Stimulated activated CD4-positive, alpha-beta T cell treated with anti-CD3 and anti-CD28 coated beads, Interleukin-12 subunit alpha, Interleukin-12 subunit beta, amount 100 ng/mL, for 48 hours (primary cell): ENCODE measurements at regions not wholly inside any gene's neighbourhood (a gene's known extent, or its start where the extent isn't known, plus 50 kb on each side); places are given as distances from the start of the nearest gene placed in this dataset.
A peak's percentile ranks its signal among the peaks of the same experiment; 100 is the strongest.
"Not testable (repeated sequence)": the region's sequence is repeated elsewhere in the genome, so short reads cannot be mapped to it uniquely, and the experiment has no call there.

Source experiments
- DNase-seq, 3 donors: peaks; one replicate each; pipeline ENCODE4 v3.0.0-alpha.2; 2020; ENCODE audit warnings: low read depth in 2 of 3, low spot score in 1 of 3

DNA sequence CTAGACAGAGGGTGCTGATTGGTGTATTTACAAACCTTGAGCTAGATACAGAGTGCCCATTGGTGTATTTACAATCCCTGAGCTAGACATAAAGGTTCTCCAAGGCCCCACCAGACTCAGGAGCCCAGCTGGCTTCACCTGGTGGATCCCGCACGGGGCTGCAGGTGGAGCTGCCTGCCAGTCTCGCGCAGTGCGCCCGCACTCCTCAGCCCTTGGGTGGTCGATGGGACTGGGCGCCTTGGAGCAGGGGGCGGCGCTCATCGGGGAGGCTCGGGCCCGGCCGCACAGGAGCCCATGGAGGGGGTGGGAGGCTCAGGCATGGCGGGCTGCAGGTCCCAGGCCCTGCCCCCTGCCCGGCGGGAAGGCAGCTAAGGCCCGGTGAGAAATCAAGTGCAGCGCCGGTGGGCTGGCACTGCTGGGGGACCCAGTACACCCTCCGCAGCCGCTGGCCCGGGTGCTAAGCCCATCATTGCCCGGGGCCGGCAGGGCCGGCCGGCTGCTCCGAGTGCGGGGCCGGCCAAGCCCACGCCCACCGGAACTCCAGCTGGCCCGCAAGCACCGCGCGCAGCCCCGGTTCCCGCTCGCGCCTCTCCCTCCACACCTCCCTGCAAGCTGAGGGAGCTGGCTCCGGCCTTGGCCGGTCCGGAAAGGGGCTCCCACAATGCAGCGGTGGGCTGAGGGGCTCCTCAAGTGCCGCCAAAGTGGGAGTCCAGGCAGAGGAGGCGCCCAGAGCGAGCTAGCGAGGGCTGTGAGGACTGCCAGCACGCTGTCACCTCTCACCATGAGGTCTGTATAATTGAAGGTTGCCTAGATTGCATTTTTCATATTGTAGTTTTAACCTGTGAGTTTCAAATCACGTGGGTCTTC is 765.4 kb downstream of the TAF11L14 start:
- not testable (repeated sequence) for DNase-seq

DNA sequence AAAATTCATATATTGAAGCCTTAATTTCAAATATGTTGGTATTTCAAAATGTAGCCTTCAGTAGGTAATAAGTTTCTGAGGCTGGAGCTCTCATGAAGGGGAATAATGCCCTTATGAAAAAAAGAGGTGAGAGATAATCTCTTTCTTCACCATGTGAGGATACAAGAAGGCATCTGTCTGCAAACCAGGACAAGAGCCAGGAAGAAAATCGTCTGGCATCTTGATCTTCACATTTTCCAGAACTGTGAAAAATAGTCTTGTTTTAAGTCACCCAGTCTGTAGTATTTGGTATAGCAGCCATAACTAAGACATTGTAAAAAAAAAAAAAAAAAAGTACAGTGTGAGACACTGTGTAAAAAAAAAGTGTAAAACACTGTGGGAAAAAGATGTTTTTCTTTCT is 768.9 kb downstream of the TAF11L14 start:
- DNase-seq, result no peak

DNA sequence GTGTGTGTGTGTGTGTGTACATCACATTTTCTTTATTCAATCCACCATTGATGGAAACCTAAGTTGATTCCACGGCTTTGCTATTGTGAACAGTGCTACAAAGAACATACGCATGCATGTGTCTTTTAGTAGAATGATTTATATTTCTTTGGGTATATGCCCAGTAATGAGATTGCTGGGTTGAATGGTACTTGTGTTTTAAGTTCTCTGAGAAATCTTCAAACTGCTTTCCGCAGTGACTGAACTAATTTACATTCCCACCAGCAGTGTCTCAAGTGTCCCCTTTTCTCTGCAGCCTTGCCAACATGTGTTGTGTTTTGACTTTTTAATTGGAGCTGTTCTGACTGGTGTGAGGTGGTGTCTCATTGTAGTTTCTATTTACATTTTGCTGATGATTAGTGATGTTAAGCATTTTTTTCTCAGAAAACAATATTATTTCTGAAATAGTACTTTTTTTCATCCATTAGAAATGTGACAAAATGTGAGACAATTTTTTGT is 769.7 kb downstream of the TAF11L14 start:
- DNase-seq, result no peak

DNA sequence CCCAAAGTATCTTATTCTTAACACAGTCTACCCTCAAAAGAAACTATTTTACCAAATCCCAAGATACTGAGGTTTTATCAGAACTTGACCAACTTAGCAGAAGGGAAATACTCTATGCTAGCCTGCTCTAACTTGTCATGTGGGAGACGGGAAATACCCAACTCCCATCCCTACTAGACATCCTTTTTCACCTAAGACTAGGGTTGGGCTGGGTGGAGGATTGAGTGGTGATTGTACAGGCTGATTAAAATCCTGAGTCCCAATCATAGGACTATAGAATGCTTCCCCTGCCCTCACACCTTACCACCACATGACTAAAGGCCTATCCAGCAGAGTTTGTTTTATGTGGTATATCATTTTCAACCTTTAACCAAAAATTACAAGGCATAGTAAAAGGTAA is 786.5 kb downstream of the TAF11L14 start:
- DNase-seq, result no peak

DNA sequence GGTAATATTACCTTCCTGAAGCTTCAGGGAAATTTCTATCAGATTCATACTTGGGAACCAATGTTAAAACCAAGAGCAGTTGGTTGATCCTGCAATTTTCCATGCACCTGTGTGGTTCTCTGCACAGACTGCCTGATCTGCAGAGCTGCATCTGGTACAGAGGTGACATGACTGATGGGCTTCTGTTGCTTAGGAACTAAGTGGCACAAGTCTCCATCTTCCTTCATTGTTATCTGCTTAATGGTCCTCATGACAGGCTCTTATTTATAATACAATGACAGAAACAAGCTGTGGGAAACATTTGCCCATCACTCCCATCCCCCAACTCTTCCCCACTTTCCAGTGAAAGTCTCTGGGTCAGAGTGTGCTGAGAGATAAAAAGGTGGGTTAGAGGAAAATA is 799.1 kb downstream of the TAF11L14 start:
- DNase-seq, result no peak

DNA sequence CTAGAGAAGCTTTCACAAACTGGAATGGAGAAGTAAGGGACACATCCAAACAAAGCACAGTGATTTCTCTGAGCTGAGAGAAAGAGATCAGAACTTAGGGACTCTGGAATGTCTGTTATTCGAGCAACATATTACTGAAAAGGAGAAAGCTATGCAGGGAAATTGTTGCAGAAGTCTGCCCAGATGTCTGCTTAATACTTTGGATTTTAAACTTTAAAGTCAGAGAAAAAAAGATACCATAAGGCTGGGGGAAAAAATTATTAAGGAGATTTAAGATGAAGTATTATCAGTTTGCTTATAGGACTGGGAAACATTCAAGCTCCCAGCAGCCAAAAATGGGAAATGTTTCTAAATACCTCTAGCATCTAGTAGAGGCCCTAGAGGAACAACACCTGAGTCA is 803.9 kb downstream of the TAF11L14 start:
- DNase-seq, result no peak

DNA sequence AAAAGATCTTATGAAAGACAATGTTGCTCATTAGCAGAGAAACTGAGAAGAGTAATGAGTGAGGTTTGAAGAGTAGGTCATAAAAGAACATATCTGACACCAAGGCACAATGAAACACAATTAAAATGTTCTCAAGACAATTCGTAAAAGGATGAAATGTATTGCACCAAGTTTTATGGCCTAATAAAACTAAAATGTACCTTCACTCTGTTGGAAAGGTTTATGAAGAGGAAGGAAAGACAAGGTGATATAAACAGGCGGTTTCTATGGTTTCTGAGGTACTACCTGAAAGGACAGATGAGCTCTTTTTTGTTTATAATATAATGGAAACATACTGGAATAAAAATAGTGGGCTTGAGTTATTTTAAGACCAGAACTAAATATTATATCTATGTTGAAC is 821.3 kb downstream of the TAF11L14 start:
- DNase-seq, result no peak

DNA sequence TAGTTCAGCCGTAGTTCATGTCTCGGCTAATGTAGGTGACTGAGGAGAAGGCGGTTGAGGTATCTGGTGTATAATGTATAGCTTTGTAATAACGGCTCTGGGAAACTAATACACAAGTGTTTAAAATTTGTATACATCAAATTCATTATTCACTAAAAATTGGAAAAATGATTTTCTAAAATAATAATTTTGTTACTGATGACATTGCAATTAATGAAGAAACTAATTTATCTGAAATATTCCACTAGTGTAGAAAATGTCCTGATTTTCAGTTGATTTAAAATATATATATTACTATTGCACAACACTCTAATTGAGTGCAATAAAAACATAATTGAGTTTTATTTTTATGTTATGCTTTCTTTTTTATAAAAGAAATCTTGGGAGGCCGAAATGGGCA is 823.0 kb downstream of the TAF11L14 start:
- no peak for DNase-seq

DNA sequence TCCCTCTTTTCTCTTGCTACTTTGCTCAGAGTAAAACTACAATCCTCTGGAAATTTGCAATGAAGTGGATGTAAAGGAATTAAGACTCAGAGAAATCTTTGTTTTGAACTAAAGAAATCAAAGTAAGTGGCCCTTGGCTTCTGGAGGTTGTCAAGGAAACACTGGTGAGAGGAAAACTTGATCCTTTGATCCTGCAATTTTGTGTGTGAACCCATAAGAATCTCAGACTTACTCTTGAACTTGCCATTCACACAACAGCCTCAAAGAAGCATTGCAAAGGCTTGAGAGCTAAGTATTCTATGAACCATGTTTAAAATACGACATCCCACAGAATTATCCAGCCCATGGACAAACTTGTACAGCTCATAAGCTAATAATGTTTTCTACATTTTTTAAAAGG is 827.5 kb downstream of the TAF11L14 start:
- DNase-seq, result no peak

DNA sequence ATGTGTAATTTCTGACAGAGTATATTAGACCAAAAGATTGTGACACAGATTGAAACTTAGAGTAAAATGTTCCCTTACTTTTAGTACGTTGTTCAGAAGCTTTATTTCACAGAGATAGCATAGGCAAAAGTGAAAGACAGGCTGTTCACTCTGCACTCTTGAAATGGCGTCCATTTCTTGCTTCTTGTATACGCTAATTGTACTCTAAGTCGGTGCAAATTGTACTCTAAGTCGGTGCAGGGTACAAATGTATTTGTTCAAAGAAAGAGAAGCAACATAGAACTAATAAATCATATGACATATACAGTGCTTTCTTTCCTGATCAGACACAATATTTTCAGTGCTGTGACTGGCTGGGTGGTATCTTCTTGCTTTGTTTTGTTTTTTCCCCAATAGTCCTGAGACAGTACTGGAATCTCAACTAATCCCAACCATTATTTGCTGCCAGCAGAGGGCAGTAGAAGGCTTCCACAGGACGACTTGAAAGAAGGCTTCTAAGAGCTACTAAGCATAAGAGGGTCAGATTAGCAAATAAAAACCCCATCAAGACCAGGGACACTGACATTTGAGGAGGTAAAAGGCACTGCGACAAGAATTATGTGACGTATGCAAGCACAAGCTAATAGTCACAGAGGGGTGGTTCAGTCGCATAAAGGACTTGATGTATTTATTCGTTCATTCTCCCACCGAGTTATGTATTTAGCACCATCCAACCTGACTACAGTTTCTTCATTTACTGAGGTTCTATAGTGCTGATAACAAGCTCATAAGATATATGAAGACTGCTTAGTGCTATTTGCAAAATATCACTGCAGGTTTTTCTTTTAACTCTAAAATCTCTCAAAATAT is 831.8 kb downstream of the TAF11L14 start:
- DNase-seq, result peak; percentile 5 to 8 (median 7)

DNA sequence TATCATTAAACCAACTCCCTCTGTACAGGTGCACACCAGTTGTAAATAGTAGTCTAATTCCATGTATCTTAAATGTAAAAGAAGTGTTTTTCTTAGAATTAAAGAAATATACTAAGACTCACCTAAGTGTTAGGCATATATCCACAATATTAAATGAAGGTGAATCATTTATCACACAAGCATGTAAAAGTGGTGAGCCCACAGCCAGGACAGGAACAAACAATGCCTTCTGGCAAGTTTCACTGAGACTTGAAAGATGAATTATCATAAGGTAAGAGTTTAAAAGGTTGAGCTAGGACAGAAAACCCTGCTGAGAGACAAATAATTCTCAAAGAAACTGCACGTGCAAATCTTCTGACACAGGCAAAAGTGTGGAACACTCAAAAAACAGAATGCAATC is 832.5 kb downstream of the TAF11L14 start:
- no peak for DNase-seq

DNA sequence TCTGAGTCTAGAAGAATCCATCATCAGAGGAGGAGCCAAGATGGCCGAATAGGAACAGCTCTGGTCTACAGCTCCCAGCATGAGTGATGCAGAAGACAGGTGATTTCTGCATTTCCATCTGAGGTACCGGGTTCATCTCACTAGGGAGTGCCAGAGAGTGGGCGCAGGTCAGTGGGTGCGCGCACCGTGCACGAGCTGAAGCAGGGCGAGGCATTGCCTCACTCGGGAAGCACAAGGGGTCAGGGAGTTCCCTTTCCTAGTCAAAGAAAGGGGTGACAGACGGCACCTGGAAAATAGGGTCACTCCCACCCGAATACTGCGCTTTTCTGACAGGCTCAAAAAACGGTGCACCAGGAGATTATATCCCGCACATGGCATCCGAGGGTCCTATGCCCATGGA is 837.5 kb downstream of the TAF11L14 start:
- DNase-seq, result not testable (repeated sequence)

DNA sequence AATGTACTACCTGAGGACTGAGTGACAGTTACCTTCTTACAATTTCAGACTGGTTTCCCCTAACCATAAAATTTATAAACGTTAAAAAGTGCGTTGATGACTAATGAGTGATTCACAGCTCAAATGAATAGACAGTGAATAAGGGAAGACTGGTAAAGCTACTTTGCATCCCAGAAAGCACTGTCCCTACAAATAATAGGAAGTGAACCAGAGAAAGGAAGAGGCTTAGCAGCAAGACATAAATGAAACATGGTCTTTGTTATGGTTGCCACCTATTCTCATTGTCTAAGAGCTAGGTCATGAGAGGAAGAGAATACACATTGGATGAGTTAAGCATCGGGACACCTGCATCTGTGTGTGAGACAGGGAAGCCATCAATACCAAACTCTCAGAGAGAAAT is 849.2 kb downstream of the TAF11L14 start:
- DNase-seq, result no peak

DNA sequence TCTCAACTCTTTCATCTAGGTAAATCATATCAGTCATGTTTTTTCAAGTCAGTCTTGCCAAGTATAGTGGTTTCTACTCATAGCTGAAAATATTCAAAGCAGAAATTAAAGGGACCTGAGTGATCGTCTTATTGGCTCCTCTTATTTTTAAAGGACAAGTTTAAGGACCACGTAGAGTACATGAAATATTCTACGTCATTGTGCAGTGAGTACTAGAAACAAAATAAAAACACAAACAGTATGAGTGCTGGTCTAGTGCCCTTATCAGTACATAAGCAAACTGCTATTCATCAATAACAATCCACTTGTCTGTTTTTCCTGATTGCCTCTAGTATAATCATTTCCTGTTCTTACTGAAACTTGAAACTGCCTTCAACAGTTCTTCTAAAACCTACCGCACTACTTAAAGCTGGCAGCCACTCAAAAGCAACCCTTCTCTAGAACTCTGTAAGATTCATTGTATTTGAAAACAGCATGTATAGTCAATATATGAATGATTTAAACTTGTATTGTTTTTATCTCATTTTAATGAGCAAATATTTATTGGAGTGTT is 853.7 kb downstream of the TAF11L14 start:
- no peak for DNase-seq

DNA sequence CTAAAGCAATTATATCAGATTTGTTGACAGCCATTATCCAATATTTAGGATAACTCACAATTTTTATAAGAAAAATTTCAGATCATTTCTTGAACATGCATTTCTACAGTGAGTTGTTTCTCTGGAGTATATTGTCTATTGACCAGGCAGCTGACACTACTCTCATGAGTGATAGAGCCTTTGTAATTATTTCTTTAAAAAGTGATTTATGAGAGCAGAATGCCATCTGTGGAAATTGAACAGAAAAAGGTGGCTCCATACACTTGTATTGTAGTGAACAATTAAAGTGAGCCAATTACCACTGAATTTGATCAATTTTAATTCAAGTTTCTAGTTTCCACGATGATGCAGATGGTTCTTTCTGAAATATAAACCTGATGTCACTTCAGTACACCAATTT is 855.4 kb downstream of the TAF11L14 start:
- DNase-seq, result no peak

DNA sequence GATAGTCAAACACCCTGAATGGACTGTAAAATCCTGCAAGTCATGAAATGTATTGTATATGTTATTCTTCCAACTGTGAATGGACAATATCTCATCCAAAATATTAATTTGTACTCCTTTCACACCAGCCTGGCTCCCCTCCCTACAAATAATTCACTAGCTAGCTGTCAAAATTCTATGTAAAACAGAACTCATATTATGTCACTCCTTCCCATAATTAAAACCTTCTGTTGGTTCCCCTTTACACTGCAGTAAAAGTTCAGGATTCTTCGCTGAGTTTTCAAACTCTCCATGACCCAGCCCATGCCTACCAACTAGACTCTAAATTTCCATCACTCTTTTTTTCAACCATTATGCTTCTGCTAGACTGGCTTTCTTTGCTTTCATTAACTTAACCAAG is 857.1 kb downstream of the TAF11L14 start:
- DNase-seq, result no peak

DNA sequence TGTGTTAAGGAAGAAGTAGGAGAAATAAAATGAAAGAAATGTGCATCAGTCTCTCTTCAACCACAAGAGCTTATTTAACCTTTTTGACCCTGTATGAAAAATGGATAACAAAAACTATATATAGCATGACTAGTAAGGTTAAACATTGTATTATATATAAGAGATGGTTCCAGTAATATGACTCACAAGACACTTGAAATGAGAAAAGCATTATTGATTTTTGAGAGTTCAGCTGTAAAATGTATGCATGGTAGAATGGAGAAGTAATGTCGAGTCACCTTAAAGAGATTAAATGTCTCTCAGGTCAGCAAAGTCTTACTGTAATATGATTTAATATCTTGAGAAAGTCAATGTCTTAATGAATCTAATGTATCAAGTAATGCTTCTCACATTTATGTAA is 860.9 kb downstream of the TAF11L14 start:
- DNase-seq, result no peak

DNA sequence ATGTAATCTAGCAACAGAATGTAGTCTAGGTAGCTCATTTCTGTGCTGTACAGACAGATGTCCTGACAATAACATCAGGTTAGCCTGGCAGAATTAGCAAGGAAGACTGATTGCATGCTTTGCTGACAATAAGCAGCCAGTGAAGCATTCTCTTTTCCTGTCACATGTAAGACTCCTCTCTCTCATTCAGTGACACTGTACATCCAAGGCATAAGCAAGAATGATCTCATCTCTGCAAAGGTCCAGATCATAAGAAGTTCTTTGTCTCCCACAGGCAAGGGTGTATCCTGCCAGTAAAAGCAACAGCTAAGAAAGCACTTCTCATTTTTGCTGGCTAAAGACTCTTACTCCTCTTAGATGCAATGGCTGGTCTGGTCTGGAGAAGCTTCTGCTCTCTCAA is 861.8 kb downstream of the TAF11L14 start:
- no peak for DNase-seq

DNA sequence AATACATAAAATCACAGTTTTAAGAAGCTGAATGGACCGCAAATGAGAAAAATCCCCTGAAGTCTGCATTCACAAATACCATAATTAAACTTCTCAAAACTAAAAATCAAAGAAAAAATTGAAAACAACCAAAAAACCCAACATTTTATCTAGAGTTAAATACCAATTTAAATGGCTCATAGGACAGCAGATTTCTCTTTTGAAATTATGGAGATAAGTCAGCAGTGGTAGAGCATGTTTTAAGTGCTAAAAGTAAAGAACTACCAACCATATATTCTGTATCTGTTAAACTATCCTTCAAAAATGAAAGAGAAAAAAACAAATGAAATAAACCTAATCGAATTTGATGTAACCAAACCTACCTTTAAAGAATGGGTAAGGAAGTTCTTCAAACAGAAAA is 862.8 kb downstream of the TAF11L14 start:
- no peak for DNase-seq

DNA sequence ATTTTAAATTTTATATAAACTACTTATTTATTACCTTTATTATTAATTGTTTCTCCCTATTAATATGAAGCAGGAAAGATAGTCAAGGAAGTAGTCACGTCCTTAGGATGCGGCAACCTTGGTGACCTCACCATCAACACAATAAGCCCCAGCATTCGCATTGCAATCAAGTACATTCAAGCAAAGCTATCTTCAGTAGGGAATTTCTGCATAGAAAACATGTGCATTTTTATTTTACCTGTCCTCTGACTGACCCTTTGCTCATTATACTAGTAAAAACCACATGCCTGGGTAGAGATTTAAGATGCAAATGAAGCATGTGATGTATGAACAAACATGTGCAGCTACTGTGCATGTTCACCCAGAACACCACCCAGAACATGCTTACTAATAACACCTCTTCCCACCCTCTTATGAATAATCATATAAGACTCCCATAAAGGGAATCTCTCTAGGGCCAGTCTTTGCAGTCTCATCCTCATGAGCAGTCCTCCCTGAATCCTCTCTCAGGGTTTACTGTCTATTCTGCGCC is 869.6 kb downstream of the TAF11L14 start:
- DNase-seq, result no peak

DNA sequence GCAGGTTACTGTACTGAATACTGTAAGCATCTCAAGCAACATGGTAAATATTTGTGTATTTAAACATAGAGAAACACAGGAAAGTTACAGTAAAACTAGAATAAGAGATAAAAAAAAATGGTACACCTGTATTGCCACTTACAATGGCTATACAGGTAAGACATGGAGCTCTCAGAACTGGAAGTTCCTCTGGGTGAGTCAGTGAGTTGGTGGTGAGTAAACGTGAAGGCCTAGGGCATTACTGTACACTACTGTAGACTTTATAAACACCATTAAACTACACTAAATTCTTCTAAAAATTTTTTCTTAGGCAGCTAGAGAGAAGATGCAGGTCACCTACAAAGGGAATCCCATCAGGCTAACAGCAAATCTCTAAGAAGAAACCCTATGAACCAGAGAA is 872.9 kb downstream of the TAF11L14 start:
- no peak for DNase-seq
